ENCODE measurements at regions not wholly inside any gene's neighbourhood (a gene's known extent, or its start where the extent isn't known, plus 50 kb on each side); places are given as distances from the start of the nearest gene placed in this dataset.
"Not testable (repeated sequence)": the region's sequence is repeated elsewhere in the genome, so short reads cannot be mapped to it uniquely, and the experiment has no call there.

DNA sequence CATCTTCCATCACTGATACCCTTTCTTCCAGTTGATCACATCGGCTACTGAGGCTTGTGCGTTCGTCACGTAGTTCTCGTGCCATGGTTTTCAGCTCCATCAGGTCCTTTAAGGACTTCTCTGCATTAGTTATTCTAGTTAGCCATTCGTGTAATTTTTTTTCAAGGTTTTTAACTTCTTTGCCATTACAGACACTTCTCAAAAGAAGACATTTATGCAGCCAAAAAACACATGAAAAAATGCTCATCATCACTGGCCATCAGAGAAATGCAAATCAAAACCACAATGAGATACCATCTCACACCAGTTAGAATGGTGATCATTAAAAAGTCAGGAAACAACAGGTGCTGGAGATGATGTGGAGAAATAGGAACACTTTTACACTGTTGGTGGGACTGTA lies 430.7 kb downstream of the DOK5 start:
- DNase-seq, result not testable (repeated sequence)

DNA sequence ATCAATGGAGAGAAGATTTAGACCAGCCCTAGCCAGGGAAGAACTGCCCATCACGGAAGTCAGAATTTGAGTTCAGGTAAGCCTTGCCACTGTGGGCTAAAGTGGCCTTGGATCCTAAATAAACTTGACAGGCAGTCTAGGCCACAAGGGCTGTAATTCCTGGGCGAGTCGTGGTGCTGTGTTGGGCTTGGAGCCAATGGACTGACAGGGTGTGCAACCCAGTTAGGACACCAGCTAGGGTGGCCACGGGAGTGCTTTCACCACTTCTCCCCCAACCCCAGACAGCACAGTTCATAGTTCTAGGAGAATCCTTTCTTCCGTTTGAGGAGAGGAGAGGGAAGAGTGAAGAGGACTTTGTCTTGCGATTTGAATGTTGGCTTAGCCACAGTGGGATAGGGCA lies 422.4 kb downstream of the DOK5 start:
- no peak for DNase-seq

DNA sequence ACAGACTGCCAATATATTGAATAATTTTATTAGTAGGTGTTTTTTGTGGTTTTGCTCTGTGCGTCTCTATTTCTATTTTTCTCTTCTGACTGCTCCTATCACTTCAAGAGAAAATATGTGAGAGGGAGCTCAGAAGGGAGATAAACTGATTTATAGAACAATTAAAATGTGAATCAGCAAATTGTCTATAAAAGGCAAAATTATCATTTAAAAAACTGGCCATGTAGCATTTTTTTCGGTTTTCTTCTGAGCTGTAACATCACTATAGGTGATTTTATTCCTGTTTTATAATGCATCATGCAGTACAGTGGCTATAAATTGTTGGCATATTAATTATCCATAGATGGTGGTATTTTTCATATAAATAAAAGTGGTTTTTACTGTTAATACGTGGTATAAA lies 416.5 kb downstream of the DOK5 start:
- no peak for DNase-seq

DNA sequence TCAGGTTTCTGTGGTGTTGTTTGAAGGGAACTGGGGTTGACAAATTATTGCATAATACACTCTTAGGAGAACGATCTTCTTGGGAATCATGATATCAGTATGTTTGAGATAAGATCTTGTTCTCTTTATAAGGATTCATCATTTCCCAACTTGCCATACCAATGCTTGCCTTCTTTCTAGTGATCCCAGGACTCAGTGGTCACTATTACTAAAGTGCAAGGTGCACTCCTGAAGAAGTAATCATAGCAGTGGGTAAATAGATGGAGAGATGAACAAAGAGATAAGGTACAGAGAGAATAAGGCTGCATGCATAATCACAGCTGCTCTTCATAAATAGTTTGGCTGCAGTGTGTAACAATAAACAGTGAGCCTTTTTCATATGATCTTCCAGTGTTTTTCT lies 404.0 kb downstream of the DOK5 start:
- DNase-seq, result no peak

DNA sequence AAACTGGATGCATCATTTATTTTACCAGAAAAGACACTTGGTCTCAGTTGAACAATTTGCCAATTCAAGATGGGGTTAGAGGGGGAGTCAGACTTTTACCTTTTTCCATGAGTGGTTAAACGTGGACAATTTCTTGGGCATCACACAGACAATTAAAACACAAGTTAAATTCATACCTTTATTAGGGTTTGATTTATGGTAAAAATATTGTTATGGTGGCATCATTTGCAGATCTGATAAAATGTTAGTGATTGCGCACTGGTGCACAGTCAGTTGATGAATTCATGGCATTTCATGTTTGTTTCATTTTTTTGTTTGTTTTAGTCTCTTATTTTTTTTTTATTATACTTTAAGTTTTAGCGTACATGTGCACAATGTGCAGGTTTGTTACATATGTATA lies 399.9 kb downstream of the DOK5 start:
- no peak for DNase-seq

DNA sequence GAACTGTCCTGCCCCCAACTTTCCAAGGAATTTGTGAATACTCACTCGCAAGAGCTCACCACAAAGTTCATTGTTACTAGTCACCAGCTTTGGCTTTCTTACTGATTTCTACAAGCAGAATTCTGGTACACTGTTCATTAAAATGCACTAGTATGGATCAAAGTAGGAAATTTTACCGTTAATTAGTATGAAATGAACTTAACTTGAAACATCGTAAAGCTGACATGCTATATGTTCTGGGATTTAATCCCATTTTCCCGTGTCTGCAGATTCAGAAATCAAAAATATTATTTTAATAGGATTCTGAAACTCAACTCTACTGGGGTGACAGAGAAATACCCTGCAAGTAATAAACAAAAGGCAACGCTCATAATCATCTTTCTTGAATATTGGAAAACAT lies 399.3 kb downstream of the DOK5 start:
- DNase-seq, result no peak

DNA sequence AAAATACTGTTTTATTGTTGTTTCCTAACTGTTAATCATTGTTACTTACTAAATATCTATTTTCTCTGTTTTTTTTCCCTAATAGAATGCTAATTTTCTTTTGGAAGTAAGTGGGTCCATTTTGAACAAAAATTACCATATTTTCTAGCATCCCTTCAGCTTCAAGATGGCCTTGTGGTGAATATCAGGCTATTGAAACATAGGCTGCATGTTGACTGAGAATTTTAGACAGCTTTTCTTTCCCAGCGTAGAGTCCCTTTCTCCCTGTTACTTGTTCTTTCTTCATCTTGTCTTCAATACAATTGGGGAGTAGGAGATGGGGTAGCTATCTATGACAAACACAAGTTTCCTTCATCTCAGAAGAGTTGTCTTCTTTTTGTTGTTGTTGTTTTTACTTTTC lies 397.0 kb downstream of the DOK5 start:
- DNase-seq, result no peak

DNA sequence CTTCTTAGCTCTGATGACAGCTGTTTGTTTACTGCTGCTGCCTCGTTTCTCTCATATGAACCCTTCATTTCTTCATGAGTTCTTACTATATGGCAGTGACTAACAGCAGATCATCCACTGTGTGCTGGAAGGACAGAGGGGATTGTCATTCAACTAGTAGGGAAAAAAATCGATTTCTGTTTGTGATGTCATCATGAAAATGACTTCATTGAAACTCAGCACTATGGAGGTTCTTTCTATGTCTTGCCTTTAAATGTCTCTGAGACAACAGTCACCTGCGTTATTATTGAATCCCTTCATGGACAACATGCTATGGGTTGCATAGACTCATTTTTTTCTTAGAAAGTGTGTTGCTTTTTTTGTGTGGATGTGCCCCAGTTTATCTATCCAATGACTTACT lies 394.4 kb downstream of the DOK5 start:
- no peak for DNase-seq

DNA sequence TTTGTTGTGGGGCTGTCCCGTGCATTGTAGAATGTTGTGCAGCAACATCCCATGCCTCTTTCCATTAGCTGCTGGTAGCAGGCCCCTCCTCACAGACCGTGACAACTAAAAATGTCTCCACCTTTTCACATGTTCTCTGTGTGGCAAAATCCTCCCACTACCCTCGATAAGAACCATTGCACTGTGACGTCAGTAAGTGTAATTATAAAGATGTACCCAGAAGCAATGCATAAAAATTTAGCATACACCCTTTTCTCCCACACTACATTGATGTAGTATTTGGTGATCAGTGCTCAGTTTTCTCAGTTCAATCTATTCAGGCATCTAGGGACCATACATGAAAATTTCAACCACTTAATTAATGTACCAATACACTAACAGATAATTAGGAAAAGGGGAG lies 389.9 kb downstream of the DOK5 start:
- no peak for DNase-seq

DNA sequence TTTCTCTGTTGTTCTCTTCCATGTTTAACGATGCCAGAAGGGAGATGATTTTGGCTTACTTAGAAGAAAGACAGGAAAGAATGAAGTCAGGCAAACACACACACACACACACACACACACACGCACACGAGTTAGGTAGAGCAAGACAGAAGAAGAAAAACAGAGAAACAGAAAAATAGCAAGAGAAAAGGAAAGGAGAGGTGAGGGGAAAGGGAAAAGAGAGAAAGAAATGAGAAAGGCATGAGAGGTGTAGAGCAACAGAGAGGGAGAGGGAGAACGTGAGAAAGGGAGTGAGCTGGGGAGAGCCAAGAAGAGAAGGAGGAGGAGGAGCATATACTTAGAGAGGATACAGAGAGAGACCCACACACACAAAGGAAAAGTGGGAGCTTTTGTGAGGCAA lies 385.3 kb downstream of the DOK5 start:
- DNase-seq, result no peak

DNA sequence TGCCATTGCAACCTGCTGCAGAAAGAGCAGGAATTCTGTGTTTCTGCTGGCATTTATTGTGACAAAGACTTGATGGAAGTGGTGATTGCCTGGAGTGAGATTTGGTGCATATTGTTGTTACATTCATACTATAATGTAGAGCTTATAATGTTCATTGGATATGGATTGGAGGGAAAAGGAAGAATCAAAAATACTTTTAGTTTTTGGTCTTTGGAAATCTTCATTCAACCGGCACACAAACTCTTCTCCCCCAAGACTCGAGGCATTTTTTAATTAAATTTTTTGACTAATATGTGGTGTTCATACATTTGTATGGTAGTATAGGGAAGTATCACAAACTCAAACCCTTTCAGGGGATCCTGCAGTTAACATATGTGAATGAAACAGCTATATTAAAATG lies 380.8 kb downstream of the DOK5 start:
- DNase-seq, result no peak

DNA sequence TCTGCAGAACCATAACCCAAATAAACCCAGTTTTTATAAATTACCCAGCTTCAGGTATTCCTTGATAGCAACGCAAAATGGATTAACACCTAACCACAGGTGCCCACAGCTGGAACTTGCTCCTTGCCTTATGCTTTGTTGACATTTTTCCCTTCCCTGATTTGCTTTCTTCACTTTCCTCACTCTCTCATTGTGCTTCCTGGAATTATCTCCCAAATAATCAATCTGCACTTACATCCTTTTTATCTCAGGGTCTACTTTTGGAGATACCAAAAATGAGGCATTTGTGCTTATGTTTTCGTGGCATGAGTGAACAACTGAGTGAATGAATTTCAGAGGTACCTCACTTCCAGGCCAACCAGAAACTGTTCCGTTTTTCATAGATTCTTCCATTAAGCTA lies 374.3 kb downstream of the DOK5 start:
- no peak for DNase-seq

DNA sequence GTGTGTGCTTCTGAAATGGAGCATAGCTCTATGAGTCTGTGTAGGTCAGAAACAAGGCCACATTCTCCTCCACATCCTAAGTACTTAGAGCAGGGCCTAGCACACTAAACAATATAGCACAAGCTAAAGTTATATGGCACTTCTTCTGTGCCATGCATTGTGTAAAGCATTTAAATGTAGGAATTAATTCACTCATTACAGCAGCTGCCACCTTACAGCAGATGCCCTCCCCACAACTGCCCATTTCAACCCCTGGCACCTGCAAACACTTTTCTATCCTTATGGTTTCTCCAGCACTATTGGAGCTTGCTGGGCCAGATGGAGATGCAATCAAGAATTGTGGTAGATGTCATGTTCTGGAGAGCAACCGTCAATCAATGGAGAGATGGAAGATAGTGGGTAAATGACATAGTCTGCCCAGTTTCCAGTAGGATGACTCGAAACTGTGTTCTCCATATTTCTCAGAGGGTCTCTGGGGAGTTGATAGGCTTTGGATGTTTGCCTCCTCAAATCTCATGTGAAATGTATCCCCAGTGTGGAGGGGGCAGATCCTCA lies 373.7 kb downstream of the DOK5 start:
- no peak for DNase-seq

DNA sequence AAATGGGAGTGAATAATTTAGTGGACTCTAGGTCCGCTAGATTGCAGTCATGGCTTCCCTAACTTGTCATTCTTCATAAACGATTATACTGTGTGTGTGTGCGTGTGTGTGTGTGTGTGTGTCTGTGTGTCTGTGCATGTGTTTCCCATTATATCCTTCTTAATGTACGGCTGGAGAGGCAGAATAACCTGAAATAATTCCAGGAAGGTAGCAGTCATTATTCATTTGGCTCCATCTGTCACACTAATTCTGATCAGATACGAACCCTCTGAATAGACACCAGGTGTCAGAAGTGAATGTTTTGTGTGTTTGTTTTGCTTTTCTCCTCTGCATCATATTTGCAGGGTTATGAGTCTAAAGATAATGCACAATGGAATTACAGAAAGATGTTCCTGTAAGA lies 372.9 kb downstream of the DOK5 start:
- no peak for DNase-seq

DNA sequence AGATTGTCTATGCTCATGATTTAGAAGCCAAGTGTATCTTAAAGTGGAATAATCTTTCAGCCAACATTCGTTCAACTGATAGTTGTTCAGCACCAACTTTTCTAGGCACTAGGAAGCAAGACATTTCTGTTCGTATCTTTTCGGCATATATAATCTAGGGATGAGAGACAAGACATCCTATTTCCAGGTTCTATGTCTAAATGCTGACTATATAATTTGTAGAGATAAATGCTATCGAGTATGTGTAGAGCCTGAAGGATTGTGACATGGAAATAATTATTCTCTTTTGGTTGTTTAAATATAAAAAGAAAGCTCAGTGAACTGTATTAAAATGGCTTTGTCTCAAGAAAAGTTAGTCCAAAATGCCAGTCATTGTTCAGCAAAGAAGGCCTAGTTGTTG lies 371.6 kb downstream of the DOK5 start:
- DNase-seq, result no peak

DNA sequence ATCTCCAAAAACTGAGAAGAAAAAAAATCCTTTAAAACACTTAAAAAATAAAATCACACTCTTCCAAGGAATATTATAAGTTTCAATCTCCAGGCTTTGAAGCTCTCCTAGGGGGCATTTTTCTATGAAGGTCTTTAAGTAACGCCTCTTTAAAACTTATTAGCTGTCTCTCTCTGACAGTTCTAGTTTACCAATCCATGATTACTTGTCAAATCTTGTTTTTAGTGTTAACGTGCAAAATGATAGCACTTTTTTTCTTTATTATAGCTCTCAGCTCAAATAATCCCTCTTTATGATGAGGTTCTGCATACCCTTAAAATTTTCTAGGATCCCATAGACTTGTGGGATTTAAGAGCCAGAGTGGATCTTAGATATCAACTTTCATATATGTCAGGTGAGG lies 369.0 kb downstream of the DOK5 start:
- no peak for DNase-seq

DNA sequence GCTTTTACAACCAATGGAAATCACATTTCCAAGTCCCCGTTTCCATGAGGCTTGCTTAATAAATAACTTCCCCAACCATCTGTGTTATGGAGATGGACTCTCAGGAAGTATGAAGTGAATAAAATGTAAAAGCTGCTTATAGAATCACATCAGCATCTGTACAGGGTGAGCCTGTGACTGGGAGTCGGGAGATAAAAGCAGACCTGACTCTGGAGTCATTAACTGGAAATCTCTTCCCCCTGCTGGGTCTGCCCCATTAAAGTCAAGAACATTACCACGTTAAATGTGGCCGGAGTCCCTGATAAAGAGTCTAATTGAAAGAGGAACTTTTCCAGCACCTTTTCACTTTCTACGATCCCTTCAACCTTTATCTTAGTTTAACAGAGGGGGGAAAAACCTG lies 368.5 kb downstream of the DOK5 start:
- DNase-seq, result no peak

DNA sequence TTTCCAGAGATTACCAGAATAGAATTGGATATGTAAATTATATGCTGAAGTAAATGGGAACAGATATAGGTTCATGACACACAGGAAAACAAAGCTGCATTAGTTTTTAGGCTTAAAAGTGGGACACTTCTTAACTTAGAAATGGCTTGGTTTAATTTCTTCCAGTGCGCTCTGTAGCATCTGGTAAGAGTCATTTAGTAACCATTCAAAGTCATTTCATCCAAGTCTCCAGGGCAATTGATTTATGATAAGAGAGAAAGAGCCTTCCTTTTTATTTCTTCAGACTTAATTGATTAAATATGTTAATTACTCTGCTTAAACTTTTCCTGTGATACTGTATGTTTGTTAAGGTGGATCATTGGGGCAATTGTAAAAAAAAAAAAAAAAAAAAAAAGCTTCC lies 368.0 kb downstream of the DOK5 start:
- DNase-seq, result no peak

DNA sequence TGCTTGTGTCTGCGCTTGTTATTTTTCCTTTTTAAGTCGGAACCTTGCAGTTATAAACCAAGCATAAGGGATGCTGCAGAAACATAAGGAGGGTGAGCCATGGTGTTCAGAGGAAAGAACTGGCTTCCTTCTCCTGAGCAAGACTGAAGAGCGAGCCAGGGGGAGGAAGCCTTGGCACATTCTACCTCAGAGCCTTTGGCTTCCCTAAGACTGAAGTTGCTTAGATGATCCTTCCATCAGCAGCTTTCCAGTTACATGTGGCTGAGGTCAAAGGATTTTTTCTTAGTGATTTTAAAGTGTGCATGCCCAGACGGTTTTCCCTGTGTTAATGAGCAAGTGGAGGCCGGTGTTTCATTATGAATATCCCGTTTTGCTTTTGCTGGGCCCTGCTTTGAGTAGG lies 363.8 kb downstream of the DOK5 start:
- DNase-seq, result no peak

DNA sequence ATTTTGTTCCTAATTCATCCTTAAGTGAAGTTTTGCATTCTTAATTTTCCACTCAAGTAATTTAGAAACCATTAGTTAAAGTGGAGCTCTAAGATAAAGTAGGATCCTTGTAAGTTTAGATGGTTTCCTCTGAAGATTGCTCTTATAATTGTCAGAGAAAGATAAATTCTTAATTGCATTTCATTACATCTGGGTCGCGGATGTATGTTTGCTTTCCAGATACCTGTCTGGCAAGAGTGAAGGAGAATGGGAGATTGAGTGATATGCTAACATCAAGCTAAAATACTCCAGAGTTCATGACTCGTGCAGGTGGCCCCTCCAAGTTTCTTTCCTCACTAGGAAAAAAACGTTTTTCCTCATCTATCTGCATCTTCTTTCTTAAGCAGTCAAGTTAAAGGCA lies 361.8 kb downstream of the DOK5 start:
- no peak for DNase-seq

DNA sequence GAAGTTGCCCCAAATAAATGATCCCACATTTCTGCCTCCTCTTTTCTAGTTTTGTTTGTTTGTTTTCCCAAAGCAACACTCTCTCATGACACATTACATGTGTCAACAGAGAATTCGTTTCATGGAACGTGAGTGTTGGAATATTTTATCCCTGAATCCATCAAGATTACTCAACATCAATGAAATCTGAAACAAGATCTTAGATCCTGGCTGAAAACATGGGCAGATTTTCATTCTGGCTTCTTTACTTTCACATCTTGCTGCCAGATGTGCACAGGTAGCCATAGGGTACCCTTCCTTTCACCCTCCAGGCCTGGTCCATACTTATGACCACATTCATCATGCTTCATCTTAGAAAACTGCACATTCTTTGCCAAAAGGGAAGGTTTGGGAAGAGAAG lies 347.0 kb downstream of the DOK5 start:
- no peak for DNase-seq

DNA sequence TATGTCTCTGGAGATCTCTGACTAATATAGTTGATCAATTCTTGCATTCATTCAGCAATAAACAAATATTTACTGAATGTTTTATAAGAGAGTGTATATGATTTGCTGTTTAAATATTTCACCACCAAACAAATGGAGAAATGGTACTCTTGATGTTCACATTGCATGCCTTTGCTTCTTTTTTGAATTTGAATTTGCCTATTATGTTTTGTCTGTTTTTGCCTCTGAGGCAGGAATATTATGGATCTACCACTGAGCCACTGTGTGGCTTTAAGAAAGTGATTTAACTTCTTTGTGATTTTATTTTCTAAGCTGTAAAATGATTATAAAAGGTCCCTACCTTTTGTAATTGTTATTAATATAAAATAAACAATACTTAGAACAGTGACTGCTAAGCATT lies 345.0 kb downstream of the DOK5 start:
- no peak for DNase-seq

DNA sequence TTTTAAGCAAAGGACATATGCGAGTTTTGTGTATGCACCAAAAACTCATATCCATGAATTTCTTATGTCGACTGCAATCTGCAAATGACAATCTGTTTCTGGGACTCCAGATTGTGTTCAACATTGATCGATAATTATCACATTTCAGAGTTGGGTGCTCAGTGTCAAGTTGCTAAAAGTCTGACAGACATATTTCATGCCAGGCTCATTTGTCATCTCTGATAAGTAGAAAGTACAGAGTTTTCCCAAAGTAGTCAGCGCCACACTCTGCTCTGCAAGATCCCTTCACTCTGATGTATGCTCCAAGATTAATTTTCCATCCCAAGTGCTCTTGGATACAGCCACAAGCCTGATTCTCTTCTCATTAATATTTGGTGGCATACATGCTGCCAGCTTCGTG lies 331.1 kb downstream of the DOK5 start:
- DNase-seq, result no peak

DNA sequence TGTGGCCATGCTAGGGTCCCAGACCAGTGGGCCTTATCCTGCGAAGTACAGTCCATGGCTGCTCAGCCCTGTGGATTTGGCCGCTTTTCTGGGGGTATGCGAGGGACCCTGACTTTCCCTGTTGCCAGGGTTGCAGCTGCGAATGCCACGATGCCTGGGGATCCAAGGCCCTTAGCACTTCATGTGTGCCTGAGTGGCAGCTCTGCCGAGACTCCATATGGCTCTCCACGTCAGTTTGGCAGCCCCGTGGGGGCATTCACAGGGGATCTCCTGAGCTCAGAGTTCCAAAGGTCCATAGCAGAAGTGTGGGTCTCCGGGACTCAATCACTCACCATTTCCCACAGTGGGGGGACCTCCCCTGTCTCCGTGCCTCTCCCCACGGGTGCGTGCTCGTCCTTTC lies 319.5 kb downstream of the DOK5 start:
- no peak for DNase-seq

DNA sequence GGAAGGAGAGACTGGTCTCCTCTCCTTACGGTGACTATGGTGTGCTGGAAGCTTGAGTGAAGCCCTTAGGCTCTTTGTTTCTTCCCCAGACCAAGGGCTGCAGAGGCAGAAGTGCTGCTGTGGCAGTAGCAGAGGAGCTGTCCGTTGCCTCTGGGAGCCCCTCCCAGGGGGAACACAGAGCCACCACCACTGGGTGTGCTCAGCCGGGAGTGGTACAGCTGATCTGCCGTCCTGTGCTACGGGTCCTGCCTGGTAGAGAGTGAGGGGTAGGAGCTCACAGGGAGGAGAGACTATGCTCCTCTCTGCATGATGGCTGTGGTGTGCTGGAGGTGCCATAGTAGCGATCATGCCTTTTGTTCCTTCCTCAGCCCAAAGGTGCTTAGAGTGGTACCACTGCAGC lies 318.7 kb downstream of the DOK5 start:
- no peak for DNase-seq

DNA sequence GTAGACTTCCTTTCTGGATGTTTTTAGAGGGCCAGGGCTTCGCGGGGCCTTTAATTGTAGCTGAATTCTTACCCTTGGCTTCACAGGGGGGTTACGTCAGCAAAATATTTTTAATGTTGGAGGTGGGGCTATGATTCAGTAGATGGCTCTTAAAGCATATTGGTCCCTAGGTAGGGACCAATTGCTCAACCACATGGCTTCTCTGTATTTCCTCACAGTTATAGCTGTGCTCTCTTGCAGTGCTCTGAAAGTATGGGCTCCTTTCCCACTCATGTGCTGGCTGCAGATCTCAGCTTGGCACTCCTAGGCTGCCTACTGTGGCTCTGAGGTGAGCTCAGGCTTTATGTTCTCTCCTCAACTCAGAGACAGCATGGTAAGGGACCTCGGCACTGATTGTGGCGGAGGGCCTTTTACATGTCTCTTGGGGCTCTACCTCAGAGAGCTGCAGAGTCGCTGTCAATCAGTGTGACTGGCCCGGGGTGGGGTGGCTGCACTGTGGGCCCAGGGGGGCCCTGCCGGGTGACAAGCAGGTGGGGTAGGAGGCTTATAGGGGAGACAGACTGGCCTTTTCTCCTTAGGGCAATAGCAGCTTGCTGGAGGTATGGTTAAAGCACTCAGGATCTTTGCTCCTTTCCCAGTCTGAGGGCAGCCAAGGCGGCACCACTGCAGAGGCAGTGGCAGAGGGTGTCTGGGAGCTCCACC lies 318.0 kb downstream of the DOK5 start:
- DNase-seq, result no peak
